Lung microvascular endothelial cell (primary cell): ENCODE measurements at regions not wholly inside any gene's neighbourhood (a gene's known extent, or its start where the extent isn't known, plus 50 kb on each side); places are given as distances from the start of the nearest gene placed in this dataset.
"Not testable (repeated sequence)": the region's sequence is repeated elsewhere in the genome, so short reads cannot be mapped to it uniquely, and the experiment has no call there.

Experiments used
- DNase-seq, 2 donors: peaks; one replicate each; pipeline versions ENCODE4 v3.0.0 to v3.0.0-alpha.2; 2010; ENCODE audit warnings: low read depth in 2 of 2

DNA sequence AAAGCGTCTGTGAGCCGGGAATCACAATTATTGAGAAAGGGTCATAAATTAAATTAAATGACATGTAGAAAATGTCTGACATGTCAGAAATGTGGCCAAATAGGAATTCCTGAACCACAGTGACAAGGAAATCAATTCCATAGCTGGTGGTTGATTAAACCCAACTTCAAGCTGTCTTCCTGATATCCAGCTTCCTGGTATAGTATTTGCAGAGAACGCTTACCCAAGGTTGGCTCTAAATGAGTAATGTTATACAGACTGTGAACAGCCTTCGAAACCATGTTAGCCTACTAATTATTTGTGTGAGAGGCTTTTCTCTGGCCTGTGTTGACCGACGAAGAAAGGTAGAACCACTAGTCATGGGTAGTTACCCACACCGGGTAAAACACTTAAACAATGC, 347.2 kb downstream of the RFC3 start:
- DNase-seq: no peak

DNA sequence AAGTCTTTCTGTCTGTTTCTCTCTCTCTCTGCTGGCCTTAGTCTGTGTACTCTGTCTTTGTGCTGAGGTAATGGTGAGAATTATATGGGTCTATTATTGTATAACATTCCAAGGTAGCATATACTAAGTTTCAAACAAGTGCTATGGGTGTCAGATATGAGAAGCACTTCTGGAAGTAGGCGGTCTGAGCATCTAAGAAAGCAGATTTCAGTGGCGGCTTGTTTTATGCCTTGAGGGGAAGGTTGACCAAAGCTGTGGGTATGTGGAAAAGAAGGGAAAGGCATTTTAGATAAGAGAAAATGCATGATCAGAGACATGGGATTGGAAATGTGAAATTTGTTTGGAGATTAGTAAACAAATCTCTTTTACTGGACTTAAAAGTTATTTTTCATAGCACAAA, 348.5 kb downstream of the RFC3 start:
- DNase-seq: no peak

DNA sequence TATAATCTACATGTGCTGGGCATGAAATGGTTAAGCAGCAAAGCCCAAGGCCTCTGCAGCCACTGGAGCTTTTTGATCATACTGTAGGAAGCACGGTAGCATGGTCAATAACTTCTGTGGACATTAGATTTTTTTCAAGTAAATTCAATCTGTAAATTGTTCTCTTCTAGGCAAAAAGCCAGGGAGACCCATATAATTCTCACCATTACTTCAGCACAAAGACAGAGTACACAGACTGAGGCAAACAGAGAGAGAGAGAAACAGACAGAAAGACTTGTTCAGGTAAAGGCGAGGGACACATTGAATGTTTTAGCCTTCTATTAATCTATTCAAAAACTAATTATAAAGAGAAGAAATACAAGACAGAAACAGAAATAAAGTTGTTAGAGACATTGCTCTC, 349.4 kb downstream of the RFC3 start:
- DNase-seq: no peak

DNA sequence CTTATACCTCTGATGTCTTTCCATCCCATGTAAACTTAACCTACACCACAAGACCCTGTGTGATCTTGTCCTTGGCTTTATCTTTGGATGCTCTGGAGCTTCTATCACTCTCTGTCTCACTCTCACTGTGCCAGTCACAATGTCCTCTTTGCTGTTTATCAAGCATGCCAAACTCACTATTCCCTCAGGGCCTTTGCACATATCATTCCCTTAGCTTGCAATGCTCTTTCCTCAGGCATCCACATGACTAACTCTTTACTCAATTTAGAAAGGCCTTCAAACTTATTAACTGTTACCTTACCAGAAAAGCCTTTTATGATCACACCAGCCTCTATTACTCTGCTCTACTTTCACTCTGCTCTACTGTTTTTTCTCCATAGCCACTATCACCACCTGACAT, 354.1 kb downstream of the RFC3 start:
- DNase-seq: no peak

DNA sequence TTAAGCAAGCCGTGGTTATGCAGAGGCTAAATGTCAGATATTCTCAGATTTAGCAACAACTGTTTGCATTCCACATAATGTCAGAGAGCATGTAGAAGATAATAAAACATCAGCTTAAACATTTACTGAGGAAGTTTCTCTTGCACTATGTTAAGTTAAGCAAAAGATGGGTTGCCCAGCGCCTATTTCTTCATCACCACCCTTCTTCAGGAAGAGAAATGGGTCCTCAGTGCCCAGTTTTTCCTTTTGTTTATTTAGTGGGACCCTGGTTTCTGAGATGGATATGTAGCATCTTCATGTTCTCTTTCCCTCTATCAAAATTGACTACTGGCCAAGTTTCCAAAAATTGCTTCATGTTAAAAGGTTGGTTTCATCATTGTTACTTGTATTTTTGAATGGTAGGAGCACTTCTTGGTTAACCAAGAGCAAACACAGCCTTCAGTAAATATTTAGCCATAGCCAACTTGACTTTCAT, 356.8 kb downstream of the RFC3 start:
- no peak for DNase-seq

DNA sequence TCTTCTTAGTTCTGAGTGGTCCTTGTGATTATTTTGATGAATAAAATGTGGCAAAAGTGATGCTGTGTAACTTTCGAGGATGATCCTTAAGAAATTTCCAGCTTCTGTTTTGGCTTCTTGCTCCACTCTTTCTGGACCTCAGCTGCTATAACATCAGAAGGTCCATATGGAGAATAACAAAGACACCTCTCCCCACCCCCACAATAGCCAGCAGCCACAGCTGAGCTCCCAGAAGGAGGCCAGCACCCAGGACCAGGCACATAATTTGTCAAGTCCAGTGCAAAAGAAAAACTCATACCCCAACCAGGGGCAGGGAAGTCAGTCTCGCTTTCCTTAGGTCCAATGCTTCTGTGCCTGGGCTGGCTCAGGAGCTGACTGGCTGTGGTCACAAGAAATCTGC, 357.6 kb downstream of the RFC3 start:
- DNase-seq: no peak

DNA sequence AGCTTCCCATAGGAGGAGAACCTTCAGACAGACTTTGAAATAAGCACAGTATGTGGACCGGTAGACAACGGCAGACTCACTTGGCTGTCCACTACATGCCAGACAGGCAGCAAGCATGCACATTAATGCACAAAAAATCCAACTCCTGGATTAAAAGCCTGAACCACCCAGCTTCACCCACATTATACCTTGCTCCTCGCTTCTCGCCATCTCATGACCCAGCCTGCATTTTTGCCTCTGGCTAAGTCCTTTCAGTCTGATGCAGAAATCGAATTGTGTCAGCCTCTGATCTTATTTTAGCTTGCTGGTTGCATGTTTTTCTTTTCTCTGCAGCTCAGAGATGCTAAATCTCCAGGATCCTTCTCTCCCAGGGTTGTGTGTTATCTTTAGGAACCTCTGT, 358.7 kb downstream of the RFC3 start:
- no peak for DNase-seq

DNA sequence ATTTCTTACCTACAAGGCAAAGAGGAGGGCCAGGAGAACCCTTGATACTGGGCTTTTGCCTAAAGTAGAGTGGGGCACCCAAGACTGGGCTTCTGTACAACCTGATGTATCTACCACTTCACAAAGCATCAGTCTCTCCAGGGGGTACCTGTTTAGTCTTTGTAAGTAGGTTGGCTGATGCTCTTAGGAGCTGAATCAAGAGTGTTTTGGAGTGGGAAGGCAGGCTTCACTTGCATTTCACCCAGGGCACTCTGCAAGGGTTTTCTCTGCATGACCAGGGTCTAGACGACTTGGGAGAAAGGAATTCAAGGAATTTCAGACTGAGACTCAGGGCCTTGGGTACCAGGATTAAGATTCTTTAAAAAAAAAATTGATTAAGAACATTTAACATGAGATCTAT, 361.5 kb downstream of the RFC3 start:
- DNase-seq: no peak

DNA sequence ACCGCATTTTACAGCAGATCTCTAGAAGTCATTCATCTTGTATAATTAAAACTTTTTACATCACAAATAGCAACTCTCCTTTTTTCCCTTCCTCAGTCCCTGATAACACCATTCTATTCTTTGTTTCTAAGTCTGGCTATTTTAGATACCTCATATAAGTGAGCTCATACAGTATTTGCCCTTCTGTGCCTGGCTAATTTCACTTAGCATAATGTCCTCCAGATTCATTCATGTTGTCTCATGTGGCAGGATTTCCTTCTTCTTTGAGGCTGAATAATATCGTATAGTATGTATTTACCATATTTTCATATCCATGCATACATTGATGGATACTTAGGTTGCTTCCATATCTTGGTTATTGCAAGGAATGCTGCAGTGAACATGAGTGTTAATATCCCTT, 362.0 kb downstream of the RFC3 start:
- DNase-seq: no peak

DNA sequence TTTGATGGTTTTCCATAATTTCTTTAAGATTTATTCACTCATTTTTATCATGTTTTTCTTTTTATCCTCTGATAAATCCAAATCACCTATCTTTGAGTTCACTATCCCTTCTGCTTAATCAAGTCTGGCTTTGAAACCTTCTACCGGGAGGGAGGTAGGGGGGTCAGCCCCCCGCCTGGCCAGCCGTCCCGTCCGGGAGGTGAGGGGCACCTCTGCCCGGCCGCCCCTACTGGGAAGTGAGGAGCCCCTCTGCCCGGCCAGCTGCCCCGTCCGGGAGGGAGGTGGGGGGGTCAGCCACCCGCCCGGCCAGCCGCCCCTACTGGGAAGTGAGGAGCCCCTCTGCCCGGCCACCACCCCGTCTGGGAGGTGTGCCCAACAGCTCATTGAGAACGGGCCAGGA, 363.3 kb downstream of the RFC3 start:
- not testable (repeated sequence) for DNase-seq

DNA sequence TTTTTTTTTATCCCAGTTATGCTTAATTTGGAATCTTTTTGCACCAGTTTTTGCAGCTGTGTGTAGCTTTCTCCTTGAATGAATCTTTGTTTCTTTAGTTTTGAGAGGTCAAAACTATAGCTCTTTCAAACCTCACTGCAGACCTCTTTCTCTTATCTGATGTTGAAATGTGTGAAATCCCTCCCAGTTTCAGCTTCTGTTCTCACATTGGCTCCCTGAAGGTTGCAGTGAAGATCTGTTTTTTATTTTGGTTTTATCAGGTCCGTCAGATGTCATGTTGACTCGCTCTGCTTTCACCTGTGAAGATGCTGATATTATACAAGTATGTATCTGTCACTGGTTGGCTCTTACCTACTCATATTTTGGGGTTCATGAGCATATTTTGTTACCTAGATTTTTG, 372.0 kb downstream of the RFC3 start:
- no peak for DNase-seq

DNA sequence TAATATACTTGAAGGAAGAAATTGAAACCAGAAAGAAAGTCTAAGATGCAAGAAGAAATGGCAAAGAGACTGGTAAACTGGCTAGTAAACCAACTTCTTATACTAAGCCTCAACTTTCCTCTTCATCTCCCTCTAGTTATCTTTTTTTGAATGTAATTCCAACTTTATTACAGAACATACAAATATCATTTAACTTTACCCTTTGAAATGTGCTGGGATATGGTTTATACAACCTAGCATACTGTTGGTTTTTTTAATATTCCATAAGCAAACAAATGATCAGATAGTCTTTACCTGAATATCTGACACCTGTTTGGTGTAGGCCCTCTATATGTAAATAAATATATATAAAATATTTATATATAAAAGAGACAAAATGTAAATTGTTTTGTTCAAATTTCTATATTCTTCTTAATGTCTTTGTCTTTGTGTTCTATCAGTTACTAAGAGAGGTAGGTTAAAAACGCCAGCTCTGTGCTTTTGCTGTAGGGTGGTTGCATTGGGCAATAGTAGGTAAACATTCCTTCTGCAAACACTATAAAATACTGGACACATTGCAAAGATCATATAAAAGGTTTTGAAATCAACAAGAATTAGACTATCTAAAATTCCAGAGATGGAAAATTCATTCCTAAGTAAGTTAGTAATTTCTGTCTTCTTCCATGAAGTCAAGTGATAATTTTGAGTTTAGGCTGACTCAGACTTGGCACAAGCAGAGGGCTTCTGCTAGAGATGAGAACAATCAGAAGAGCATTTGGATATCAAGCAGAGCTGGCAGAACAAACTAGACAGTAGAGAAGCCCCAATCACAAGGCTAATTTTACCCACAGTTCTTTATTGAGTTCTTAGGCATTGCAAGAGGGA, 383.3 kb downstream of the RFC3 start:
- DNase-seq: no peak

DNA sequence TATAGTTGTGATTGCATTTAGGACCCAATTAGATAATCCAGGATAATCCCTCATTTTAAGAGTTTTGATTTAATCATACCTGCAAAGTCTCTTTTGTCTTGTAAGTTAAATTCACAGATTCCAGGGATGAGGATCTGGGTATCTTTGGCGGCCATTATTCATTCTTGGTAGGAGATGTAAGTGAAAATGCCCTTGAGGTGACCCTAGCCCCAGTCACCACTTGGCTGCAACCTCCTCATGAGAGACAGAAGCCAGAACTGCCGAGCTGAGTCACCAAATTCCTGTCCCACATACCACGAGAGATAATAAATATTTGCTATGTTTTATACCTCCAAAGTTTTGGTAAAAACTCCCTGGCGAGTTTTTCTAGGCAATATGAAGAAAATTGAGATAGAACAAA, 389.4 kb downstream of the RFC3 start:
- peak; percentile 12 to 76 for DNase-seq

DNA sequence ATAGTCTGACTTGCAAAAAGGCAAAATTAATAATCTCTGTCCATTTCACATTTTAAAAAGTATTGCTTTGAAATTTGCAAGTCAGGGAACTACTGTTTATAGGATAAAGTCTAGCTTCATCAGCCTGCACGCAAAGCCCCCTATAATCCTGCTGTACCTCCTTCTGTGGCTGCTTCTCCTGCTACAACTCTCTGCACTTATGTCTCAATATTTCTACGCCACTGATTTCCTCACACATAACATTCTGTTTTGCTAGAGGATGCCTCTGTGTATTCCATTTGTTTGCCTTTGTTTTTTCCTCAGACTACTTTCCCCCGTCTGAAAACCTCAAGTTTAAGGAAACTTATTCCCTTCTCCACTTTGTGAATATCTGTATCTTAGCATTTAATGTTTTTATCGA, 389.9 kb downstream of the RFC3 start:
- no peak for DNase-seq

DNA sequence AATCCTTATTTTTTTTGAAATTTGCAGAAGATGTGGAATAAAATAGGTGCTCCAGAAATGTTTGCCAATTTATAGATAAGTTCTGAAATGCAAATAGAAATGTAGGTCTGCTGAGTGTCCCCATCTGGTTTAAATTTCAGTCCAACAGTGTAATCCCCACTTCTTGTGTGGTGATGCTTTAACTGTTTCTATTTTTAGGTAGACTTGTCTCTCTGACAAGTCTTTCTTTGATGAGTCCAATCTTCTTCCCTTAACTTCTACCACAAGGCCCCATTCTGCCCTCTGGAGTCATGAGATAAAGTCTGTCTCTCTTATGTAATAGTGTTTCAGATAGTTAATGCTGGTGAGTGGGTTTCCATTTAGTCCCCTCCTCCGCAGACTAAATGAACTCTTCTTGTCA, 390.4 kb downstream of the RFC3 start:
- DNase-seq: no peak

DNA sequence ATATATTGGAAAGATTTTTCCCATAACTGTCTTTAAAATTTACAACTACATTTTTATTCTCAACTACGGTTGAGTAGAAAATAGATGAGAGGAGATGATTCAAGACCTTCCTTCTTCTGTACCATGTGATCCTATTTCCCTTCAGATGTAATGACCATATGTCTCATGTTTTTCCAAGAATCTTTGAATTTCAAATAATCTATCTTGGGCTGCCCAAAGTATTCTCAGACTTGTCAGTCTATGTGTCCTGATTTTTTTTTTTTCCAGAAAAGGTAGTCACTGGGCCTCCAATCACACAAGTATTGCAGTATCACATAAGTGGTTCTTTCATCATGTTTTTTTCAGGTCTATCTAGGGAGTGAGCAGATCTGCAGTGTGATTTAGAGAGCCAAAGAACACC, 392.4 kb downstream of the RFC3 start:
- DNase-seq: no peak

DNA sequence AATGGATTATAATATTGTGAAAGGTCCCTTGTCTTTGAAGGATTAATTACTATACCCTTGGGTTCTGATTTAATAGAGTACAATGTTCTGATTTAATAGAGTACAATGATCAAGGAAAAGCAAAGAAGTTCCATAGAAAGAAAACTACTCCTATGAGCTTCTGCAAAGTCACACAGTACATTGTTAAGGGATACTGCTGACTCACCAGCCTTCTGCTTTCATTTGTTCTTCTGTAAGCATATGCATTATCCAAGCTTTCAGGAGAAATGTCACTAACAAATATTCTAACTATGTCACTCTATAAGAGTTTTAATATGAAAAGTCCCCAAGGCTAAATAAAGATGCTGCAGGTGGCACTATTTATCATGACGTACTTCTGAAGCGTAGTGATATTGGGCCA, 396.7 kb downstream of the RFC3 start:
- peak in 1 of 2 donors; percentile 33 for DNase-seq

DNA sequence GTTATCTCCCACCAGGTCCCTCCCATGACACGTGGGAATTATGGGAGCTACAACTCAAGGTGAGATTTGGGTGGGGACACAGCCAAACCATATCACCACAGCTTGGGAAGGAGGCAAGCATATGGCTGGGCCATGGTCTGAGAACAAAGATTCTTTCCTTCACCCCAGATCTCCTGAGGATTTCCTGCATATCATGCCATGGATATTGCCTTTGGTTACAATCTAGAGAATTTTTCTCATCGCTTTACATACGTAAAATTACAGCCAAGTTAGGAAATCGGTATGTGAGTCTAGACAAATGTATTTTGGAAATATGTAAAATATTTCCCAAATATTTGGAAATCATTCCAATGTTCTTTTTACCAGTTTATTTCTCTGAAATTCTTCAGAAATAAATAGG, 398.3 kb downstream of the RFC3 start:
- no peak for DNase-seq

DNA sequence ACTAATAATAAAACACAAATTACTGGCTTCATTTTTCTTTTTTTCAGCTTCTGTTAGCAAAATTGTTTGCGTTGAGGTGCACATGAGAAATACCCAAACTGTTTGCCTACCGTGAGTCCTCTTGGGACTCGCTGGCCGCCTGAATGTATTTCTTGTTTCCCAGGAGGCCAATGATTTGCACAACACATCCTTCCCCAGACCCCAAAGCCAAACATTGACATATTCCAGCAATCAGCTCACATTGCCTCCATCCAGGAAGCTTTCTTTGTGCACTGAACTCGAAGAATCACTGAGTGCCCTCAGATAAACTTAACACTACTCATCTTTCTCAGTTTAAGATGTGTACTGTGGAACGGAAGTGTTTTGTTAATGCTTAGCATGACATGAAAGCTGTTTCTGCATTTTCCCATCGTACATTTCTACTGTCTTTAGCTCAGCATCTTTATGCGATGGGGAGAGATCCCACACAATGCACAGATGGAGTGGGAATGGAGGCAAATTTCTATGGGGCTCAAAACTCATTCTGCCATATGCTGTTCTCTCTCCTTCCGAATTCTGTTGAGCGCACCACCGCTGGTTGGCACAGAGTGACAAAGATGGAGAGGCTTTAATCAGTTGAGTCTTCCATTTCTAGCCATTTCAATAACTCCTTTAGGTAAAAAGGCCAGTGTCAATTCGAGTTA, 399.5 kb downstream of the RFC3 start:
- DNase-seq: no peak

DNA sequence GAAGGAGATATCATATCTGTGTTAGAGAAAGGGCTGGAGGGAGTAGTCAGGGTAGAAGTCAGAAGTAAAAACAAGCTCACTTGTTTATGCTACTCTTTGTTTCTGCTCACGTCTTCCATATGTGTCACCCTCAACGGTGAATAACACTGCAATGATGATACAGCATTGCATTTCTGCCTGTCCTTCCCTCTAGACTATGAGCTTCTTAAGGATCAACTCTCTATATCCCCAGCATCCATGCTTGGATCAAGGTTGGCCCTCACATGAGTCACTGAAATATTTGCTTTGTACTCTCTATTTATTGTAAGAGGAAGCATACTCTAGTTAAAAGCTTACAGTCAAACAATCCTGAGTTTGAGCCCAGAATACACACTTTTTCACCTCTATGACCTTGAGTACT, 406.0 kb downstream of the RFC3 start:
- DNase-seq: no peak

DNA sequence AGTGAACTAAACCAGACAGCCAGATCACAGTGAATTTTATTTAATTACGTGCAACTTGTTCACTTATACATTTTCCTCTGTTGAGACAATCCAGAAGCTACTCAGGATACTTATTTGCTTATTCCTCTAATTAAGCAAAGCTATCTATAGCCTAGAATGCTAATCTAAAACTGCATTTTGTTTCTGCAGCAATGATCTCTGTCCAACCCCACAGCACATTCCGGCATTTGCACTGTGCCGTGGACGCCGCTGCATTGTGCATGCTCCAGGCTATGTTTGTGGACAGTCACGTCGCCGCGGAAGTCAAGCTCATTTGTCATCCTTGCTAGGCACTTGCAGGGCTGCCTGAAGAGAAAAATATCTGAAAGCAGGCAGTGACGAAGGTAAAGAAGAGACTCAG, 406.9 kb downstream of the RFC3 start:
- DNase-seq: peak in 1 of 2 donors; percentile 64

DNA sequence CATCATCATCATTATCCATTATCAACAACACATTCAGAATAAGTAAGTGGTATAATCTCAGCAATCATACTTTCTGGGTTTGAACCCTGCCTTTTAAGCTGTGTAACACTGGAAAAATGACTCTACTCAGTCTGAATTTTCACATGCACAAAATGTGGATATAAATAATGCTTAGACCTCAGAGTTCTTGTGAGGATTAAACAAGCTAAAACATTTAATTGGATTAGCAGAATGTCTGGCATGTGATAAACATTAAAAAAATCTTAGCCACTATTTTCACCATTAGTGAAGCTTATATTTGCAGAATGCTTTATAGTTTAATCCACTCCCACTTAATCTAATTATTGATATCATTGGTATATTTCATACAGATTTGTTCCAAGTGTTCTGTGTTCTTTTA, 412.3 kb downstream of the RFC3 start:
- no peak for DNase-seq

DNA sequence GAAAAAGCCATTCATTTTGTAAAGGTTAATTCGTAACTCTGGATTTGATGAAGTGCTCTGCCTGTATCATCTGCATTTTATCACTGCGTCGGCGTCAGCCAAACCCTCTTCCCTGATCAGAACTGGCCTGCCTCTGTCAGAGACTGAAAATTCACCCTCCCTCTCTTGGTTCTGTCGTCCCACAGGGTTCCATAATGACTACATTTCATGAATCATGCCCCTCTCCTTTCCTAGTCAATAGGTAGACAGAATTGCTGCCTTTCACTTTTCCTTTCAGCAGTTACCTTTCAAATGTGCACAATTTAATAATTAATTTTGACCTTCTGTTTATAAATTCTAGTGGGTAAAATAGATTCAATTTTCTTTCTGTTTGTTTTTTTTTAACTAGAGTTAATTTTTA, 423.4 kb downstream of the RFC3 start:
- no peak for DNase-seq
